ENCODE measurements at regions not wholly inside any gene's neighbourhood (a gene's known extent, or its start where the extent isn't known, plus 50 kb on each side); places are given as distances from the start of the nearest gene placed in this dataset.

GRCh38 chr6:19964115-19964514, 126.9 kb downstream of the ID4 start:
- DNase-seq = no peak
- H3K27me3 ChIP-seq (replicated peaks; ENCODE audit: control insufficient read depth, insufficient read depth, low read length, poor library complexity, severe bottlenecking) = no peaks in the 10 kb centered on the region

GRCh38 chr6:19968201-19968600, 131.0 kb downstream of the ID4 start:
- H3K4me1 ChIP-seq (ENCODE audit: control insufficient read depth, insufficient read depth, low read length, poor library complexity, severe bottlenecking) = no peaks in the 10 kb centered on the region
- H3K4me3 ChIP-seq (ENCODE audit: insufficient read depth, low read depth, low read length, poor library complexity, severe bottlenecking) = no peak overlapping the region

More at GRCh38 chr6:19964115-19964514, 126.9 kb downstream of the ID4 start:
- Histone ChIP-seq H3K4me1 (ENCODE audit: control insufficient read depth, insufficient read depth, low read length, poor library complexity, severe bottlenecking) (no peaks in the 10 kb centered on the region), H3K4me3 (ENCODE audit: insufficient read depth, low read depth, low read length, poor library complexity, severe bottlenecking) (no peak overlapping the region), H3K27ac (ENCODE audit: insufficient read depth, low read length, poor library complexity, severe bottlenecking) (no peak overlapping the region), H3K36me3 (ENCODE audit: control insufficient read depth, insufficient read depth, low read length) (no peaks in the 10 kb centered on the region), H3K9me3 (ENCODE audit: control insufficient read depth, low read length) (no peaks in the 10 kb centered on the region)

GRCh38 chr6:19972221-19972620, 135.1 kb downstream of the ID4 start:
- Histone ChIP-seq H3K27me3 (replicated peaks; ENCODE audit: control insufficient read depth, insufficient read depth, low read length, poor library complexity, severe bottlenecking) (no peaks in the 10 kb centered on the region), H3K4me3 (ENCODE audit: insufficient read depth, low read depth, low read length, poor library complexity, severe bottlenecking) (no peak overlapping the region), H3K9me3 (ENCODE audit: control insufficient read depth, low read length) (no peaks in the 10 kb centered on the region), H3K4me1 (ENCODE audit: control insufficient read depth, insufficient read depth, low read length, poor library complexity, severe bottlenecking) (no peaks in the 10 kb centered on the region), H3K36me3 (ENCODE audit: control insufficient read depth, insufficient read depth, low read length) (no peaks in the 10 kb centered on the region), H3K27ac (ENCODE audit: insufficient read depth, low read length, poor library complexity, severe bottlenecking) (no peak overlapping the region)
- no peak for DNase-seq

More at GRCh38 chr6:19968201-19968600, 131.0 kb downstream of the ID4 start:
- no peaks in the 10 kb centered on the region for H3K27me3 ChIP-seq (replicated peaks; ENCODE audit: control insufficient read depth, insufficient read depth, low read length, poor library complexity, severe bottlenecking)
- no peaks in the 10 kb centered on the region for H3K36me3 ChIP-seq (ENCODE audit: control insufficient read depth, insufficient read depth, low read length)
- H3K9me3 ChIP-seq (ENCODE audit: control insufficient read depth, low read length) = no peaks in the 10 kb centered on the region
- no peak for DNase-seq
- H3K27ac ChIP-seq (ENCODE audit: insufficient read depth, low read length, poor library complexity, severe bottlenecking) = no peak overlapping the region

- no peak for DNase-seq
- Histone ChIP-seq H3K27me3 (replicated peaks; ENCODE audit: control insufficient read depth, insufficient read depth, low read length, poor library complexity, severe bottlenecking) (no peaks in the 10 kb centered on the region), H3K27ac (ENCODE audit: insufficient read depth, low read length, poor library complexity, severe bottlenecking) (no peak overlapping the region), H3K36me3 (ENCODE audit: control insufficient read depth, insufficient read depth, low read length) (no peaks in the 10 kb centered on the region), H3K9me3 (ENCODE audit: control insufficient read depth, low read length) (no peaks in the 10 kb centered on the region), H3K4me3 (ENCODE audit: insufficient read depth, low read depth, low read length, poor library complexity, severe bottlenecking) (no peak overlapping the region), H3K4me1 (ENCODE audit: control insufficient read depth, insufficient read depth, low read length, poor library complexity, severe bottlenecking) (no peaks in the 10 kb centered on the region)
Observed at GRCh38 chr6:19976411-19977129, 139.4 kb downstream of the ID4 start.

- no peak for DNase-seq
- no peaks in the 10 kb centered on the region for H3K4me1 ChIP-seq (ENCODE audit: control insufficient read depth, insufficient read depth, low read length, poor library complexity, severe bottlenecking)
Observed at GRCh38 chr6:19979059-19979458, 141.9 kb downstream of the ID4 start.

GRCh38 chr6:19979986-19980385, 142.8 kb downstream of the ID4 start:
- no peak overlapping the region for H3K27ac ChIP-seq (ENCODE audit: insufficient read depth, low read length, poor library complexity, severe bottlenecking)
- no peaks in the 10 kb centered on the region for H3K36me3 ChIP-seq (ENCODE audit: control insufficient read depth, insufficient read depth, low read length)
- H3K4me1 ChIP-seq (ENCODE audit: control insufficient read depth, insufficient read depth, low read length, poor library complexity, severe bottlenecking) = no peaks in the 10 kb centered on the region
- no peaks in the 10 kb centered on the region for H3K9me3 ChIP-seq (ENCODE audit: control insufficient read depth, low read length)
- H3K4me3 ChIP-seq (ENCODE audit: insufficient read depth, low read depth, low read length, poor library complexity, severe bottlenecking) = no peak overlapping the region
- H3K27me3 ChIP-seq (replicated peaks; ENCODE audit: control insufficient read depth, insufficient read depth, low read length, poor library complexity, severe bottlenecking) = no peaks in the 10 kb centered on the region
- DNase-seq = no peak

More at GRCh38 chr6:19979059-19979458, 141.9 kb downstream of the ID4 start:
- no peaks in the 10 kb centered on the region for H3K9me3 ChIP-seq (ENCODE audit: control insufficient read depth, low read length)
- no peak overlapping the region for H3K27ac ChIP-seq (ENCODE audit: insufficient read depth, low read length, poor library complexity, severe bottlenecking)
- no peaks in the 10 kb centered on the region for H3K27me3 ChIP-seq (replicated peaks; ENCODE audit: control insufficient read depth, insufficient read depth, low read length, poor library complexity, severe bottlenecking)
- H3K4me3 ChIP-seq (ENCODE audit: insufficient read depth, low read depth, low read length, poor library complexity, severe bottlenecking) = no peak overlapping the region
- H3K36me3 ChIP-seq (ENCODE audit: control insufficient read depth, insufficient read depth, low read length) = no peaks in the 10 kb centered on the region

GRCh38 chr6:19983374-19983773, 146.2 kb downstream of the ID4 start:
- H3K27ac ChIP-seq (ENCODE audit: insufficient read depth, low read length, poor library complexity, severe bottlenecking) = no peak overlapping the region
- DNase-seq = no peak
- no peaks in the 10 kb centered on the region for H3K36me3 ChIP-seq (ENCODE audit: control insufficient read depth, insufficient read depth, low read length)
- no peaks in the 10 kb centered on the region for H3K27me3 ChIP-seq (replicated peaks; ENCODE audit: control insufficient read depth, insufficient read depth, low read length, poor library complexity, severe bottlenecking)
- H3K9me3 ChIP-seq (ENCODE audit: control insufficient read depth, low read length) = no peaks in the 10 kb centered on the region
- no peaks in the 10 kb centered on the region for H3K4me1 ChIP-seq (ENCODE audit: control insufficient read depth, insufficient read depth, low read length, poor library complexity, severe bottlenecking)
- no peak overlapping the region for H3K4me3 ChIP-seq (ENCODE audit: insufficient read depth, low read depth, low read length, poor library complexity, severe bottlenecking)

- no peaks in the 10 kb centered on the region for H3K36me3 ChIP-seq (ENCODE audit: control insufficient read depth, insufficient read depth, low read length)
- no peaks in the 10 kb centered on the region for H3K9me3 ChIP-seq (ENCODE audit: control insufficient read depth, low read length)
- H3K27me3 ChIP-seq (replicated peaks; ENCODE audit: control insufficient read depth, insufficient read depth, low read length, poor library complexity, severe bottlenecking) = no peaks in the 10 kb centered on the region
- H3K27ac ChIP-seq (ENCODE audit: insufficient read depth, low read length, poor library complexity, severe bottlenecking) = no peak overlapping the region
- H3K4me1 ChIP-seq (ENCODE audit: control insufficient read depth, insufficient read depth, low read length, poor library complexity, severe bottlenecking) = no peaks in the 10 kb centered on the region
- no peak for DNase-seq
- no peak overlapping the region for H3K4me3 ChIP-seq (ENCODE audit: insufficient read depth, low read depth, low read length, poor library complexity, severe bottlenecking)
Observed at GRCh38 chr6:19986691-19987438, 149.7 kb downstream of the ID4 start.

GRCh38 chr6:19988555-19988954, 151.4 kb downstream of the ID4 start:
- DNase-seq = no peak
- Histone ChIP-seq H3K27ac (ENCODE audit: insufficient read depth, low read length, poor library complexity, severe bottlenecking) (no peak overlapping the region), H3K4me3 (ENCODE audit: insufficient read depth, low read depth, low read length, poor library complexity, severe bottlenecking) (no peak overlapping the region), H3K27me3 (replicated peaks; ENCODE audit: control insufficient read depth, insufficient read depth, low read length, poor library complexity, severe bottlenecking) (no peaks in the 10 kb centered on the region), H3K4me1 (ENCODE audit: control insufficient read depth, insufficient read depth, low read length, poor library complexity, severe bottlenecking) (no peaks in the 10 kb centered on the region), H3K36me3 (ENCODE audit: control insufficient read depth, insufficient read depth, low read length) (no peaks in the 10 kb centered on the region), H3K9me3 (ENCODE audit: control insufficient read depth, low read length) (no peaks in the 10 kb centered on the region)

- no peaks in the 10 kb centered on the region for H3K36me3 ChIP-seq (ENCODE audit: control insufficient read depth, insufficient read depth, low read length)
- no peak for DNase-seq
- no peak overlapping the region for H3K27ac ChIP-seq (ENCODE audit: insufficient read depth, low read length, poor library complexity, severe bottlenecking)
- H3K9me3 ChIP-seq (ENCODE audit: control insufficient read depth, low read length) = no peaks in the 10 kb centered on the region
- H3K27me3 ChIP-seq (replicated peaks; ENCODE audit: control insufficient read depth, insufficient read depth, low read length, poor library complexity, severe bottlenecking) = no peaks in the 10 kb centered on the region
- H3K4me3 ChIP-seq (ENCODE audit: insufficient read depth, low read depth, low read length, poor library complexity, severe bottlenecking) = no peak overlapping the region
- no peaks in the 10 kb centered on the region for H3K4me1 ChIP-seq (ENCODE audit: control insufficient read depth, insufficient read depth, low read length, poor library complexity, severe bottlenecking)
Observed at GRCh38 chr6:19991176-19991575, 154.0 kb downstream of the ID4 start.
